HepG2 (cell line): ENCODE measurements at regions not wholly inside any gene's neighbourhood (a gene's known extent, or its start where the extent isn't known, plus 50 kb on each side); places are given as distances from the start of the nearest gene placed in this dataset.

Source experiments
- ATAC-seq: fragments of 200-7000 bp; cut with Tn5 transposase; 3 replicates; pipeline ENCODE4 v1.9.1; 2020; ENCODE audit warnings: mild to moderate bottlenecking, moderate library complexity
- BruUV-seq: library from RNA; stranded (reverse); fragments of 400-500 nt; replicated peaks from 2 replicates; lab custom pipeline; 2021; lab: Mats Ljungman, UMichigan
- CTCF ChIA-PET: fragments of 300-600 bp; formaldehyde crosslinking; extraction: SDS; loops from one replicate; lab custom pipeline; 2021; ENCODE audit warnings: low total read pairs, inconsistent platforms, low intra/inter-chr PET ratio; lab: Yijun Ruan, JAX
- POLR2A ChIA-PET: fragments of 350-600 bp; sonication (Branson Sonifier 250); formaldehyde crosslinking; loops from one replicate; lab custom pipeline; 2020; ENCODE audit warnings: antibody characterized with exemption, inconsistent platforms; lab: Yijun Ruan, JAX
- DNase-seq: peaks from one replicate; pipeline ENCODE4 v3.0.0-alpha.2; 2015; ENCODE audit warnings: low spot score
- FAIRE-seq: peaks from 3 replicates; lab custom pipeline; 2011; peaks lifted over from hg19 to GRCh38; lab: Jason Lieb, UNC
- H2AFZ ChIP-seq: one replicate; pipeline ENCODE4 v1.6.1; 2011; ENCODE audit warnings: low read length, inconsistent platforms
- H3K27ac ChIP-seq: fragments of 300-600 bp; 3 replicates; pipeline ENCODE4 v1.8.0; 2011; ENCODE audit warnings: mixed run types, mild to moderate bottlenecking, mixed read lengths, low read length, inconsistent platforms; ENCODE audit not compliant: insufficient read depth; ENCODE audit errors: extremely low read length
- H3K27me3 ChIP-seq, 2 experiments: fragments of 200-600 bp in 1 of 2; 2 replicates in 1 of 2; 3 replicates in 1 of 2; pipeline versions ENCODE4 v1.6.0 to v1.8.0; 2011; ENCODE audit warnings: low read length in 2 of 2, mild to moderate bottlenecking in 2 of 2, moderate library complexity in 2 of 2, inconsistent platforms in 1 of 2; ENCODE audit not compliant: insufficient read depth in 2 of 2, control insufficient read depth in 1 of 2
- H3K36me3 ChIP-seq, 2 experiments: fragments of 200-600 bp in 1 of 2; replicated peaks in 1 of 2; 2 replicates in 1 of 2; 3 replicates in 1 of 2; pipeline versions ENCODE4 v1.5.1 to v1.8.0; 2011; ENCODE audit warnings: low read length in 2 of 2, inconsistent platforms in 1 of 2; ENCODE audit not compliant: insufficient read depth in 2 of 2, control insufficient read depth in 1 of 2
- H3K4me1 ChIP-seq: 2 replicates; pipeline ENCODE4 v1.5.1; 2012; ENCODE audit warnings: low read length, inconsistent platforms; ENCODE audit not compliant: insufficient read depth
- H3K4me2 ChIP-seq: 2 replicates; pipeline ENCODE4 v1.6.0; 2011; ENCODE audit warnings: low read depth, low read length, inconsistent platforms
- H3K4me3 ChIP-seq, 3 experiments: fragments of 200-600 bp in 1 of 3; sonication (generic), shearing (Covaris generic) in 1 of 3; replicated peaks in 1 of 3; 2 replicates each; pipeline ENCODE4 v1.5.1; 2011 to 2016; ENCODE audit warnings: low read length in 3 of 3, inconsistent platforms in 2 of 3, low read depth in 2 of 3, mild to moderate bottlenecking in 2 of 3, control low read depth in 1 of 3, mixed read lengths in 1 of 3; ENCODE audit not compliant: insufficient read depth in 1 of 3
- H3K79me2 ChIP-seq: one replicate; pipeline ENCODE4 v1.6.1; 2011; ENCODE audit warnings: low read length, inconsistent platforms; ENCODE audit not compliant: insufficient read depth
- H3K9ac ChIP-seq: 2 replicates; pipeline ENCODE4 v1.6.0; 2011; ENCODE audit warnings: mild to moderate bottlenecking, low read depth, low read length, inconsistent platforms; ENCODE audit not compliant: insufficient read depth
- H3K9me3 ChIP-seq: 2 replicates; pipeline ENCODE4 v1.5.1; 2012; ENCODE audit warnings: mild to moderate bottlenecking, low read length
- H4K20me1 ChIP-seq: 2 replicates; pipeline ENCODE4 v1.6.0; 2011; ENCODE audit warnings: inconsistent platforms, mild to moderate bottlenecking, low read length, moderate library complexity; ENCODE audit not compliant: insufficient read depth
- ARHGAP35 ChIP-seq: sonication (generic); formaldehyde crosslinking; IDR thresholded peaks from 2 replicates; pipeline ENCODE4 v1.9.0; 2022; ENCODE audit warnings: mild to moderate bottlenecking, inconsistent platforms, moderate library complexity, missing genetic modification reagents, borderline replicate concordance
- EZH2 ChIP-seq: conservative IDR thresholded peaks from 2 replicates; pipeline ENCODE4 v1.6.1; 2012; ENCODE audit warnings: mild to moderate bottlenecking, low read depth, low read length, moderate library complexity
- FOXM1 ChIP-seq: sonication (generic); formaldehyde crosslinking; IDR thresholded peaks from 2 replicates; pipeline ENCODE4 v1.5.0; 2020; ENCODE audit warnings: missing genetic modification reagents
- GATAD1 ChIP-seq: IDR thresholded peaks from 2 replicates; pipeline ENCODE4 v1.6.1; 2016; ENCODE audit warnings: missing genetic modification reagents, missing compliant biosample characterization
- HNRNPL ChIP-seq: fragments of 200-400 bp; formaldehyde crosslinking; IDR thresholded peaks from 2 replicates; pipeline ENCODE4 v1.6.1; 2017; ENCODE audit warnings: mild to moderate bottlenecking, low read depth, low read length
- NFYC ChIP-seq: IDR thresholded peaks from 2 replicates; pipeline ENCODE4 v1.6.1; 2016; ENCODE audit warnings: missing genetic modification reagents, missing compliant biosample characterization
- POLR2AphosphoS2 ChIP-seq: IDR thresholded peaks from 2 replicates; pipeline ENCODE4 v1.6.1; 2011; ENCODE audit warnings: low read depth, low read length, improper control_type of control experiment
- PRMT3 ChIP-seq: sonication (generic); formaldehyde crosslinking; IDR thresholded peaks from 2 replicates; pipeline ENCODE4 v1.8.1; 2022; ENCODE audit warnings: low read depth, mild to moderate bottlenecking, moderate library complexity, missing genetic modification reagents, borderline replicate concordance
- RAD21 ChIP-seq: fragments of 450-650 bp; formaldehyde crosslinking; IDR thresholded peaks from 2 replicates; pipeline ENCODE4 v1.5.0; 2020; ENCODE audit warnings: mild to moderate bottlenecking
- RARA ChIP-seq: IDR thresholded peaks from 2 replicates; pipeline ENCODE4 v1.6.1; 2016; ENCODE audit warnings: missing genetic modification reagents, missing compliant biosample characterization
- TRAFD1 ChIP-seq: sonication (generic); formaldehyde crosslinking; IDR thresholded peaks from 2 replicates; pipeline ENCODE4 v1.5.1; 2020; ENCODE audit warnings: missing genetic modification reagents, mild to moderate bottlenecking, borderline replicate concordance
- ZBTB34 ChIP-seq: sonication (generic); formaldehyde crosslinking; IDR thresholded peaks from 2 replicates; pipeline ENCODE4 v1.8.0; 2022; ENCODE audit warnings: mild to moderate bottlenecking, missing genetic modification reagents
- ZNF224 ChIP-seq: sonication (generic); formaldehyde crosslinking; IDR thresholded peaks from 2 replicates; pipeline ENCODE4 v1.5.0; 2020; ENCODE audit warnings: mild to moderate bottlenecking, missing genetic modification reagents
- ZNF367 ChIP-seq: sonication (generic); formaldehyde crosslinking; IDR thresholded peaks from 2 replicates; pipeline ENCODE4 v1.4.0; 2020; ENCODE audit warnings: missing genetic modification reagents, borderline replicate concordance
- ZNF589 ChIP-seq: sonication (generic); formaldehyde crosslinking; conservative IDR thresholded peaks from 2 replicates; pipeline ENCODE4 v1.8.0; 2022; ENCODE audit warnings: mild to moderate bottlenecking, moderate library complexity, missing genetic modification reagents
- ZNF598 ChIP-seq: sonication (generic); formaldehyde crosslinking; IDR thresholded peaks from 2 replicates; pipeline ENCODE4 v1.5.1; 2020; ENCODE audit warnings: mild to moderate bottlenecking, missing genetic modification reagents, borderline replicate concordance
- ZNF713 ChIP-seq: sonication (generic); formaldehyde crosslinking; IDR thresholded peaks from 2 replicates; pipeline ENCODE4 v1.4.0; 2020; ENCODE audit warnings: mild to moderate bottlenecking, missing genetic modification reagents
- ZNF850 ChIP-seq: sonication (generic); formaldehyde crosslinking; conservative IDR thresholded peaks from 2 replicates; pipeline ENCODE4 v1.9.0; 2021; ENCODE audit warnings: mild to moderate bottlenecking, missing genetic modification reagents
- ZSCAN20 ChIP-seq: sonication (generic); formaldehyde crosslinking; IDR thresholded peaks from 2 replicates; pipeline ENCODE4 v1.4.0; 2020; ENCODE audit warnings: missing genetic modification reagents, mild to moderate bottlenecking, borderline replicate concordance
- ZSCAN31 ChIP-seq: sonication (generic); formaldehyde crosslinking; IDR thresholded peaks from 2 replicates; pipeline ENCODE4 v1.5.0; 2020; ENCODE audit warnings: low read depth, mild to moderate bottlenecking, missing genetic modification reagents
- WGBS: methylation state at CpG from one replicate; pipeline ENCODE4 v1.1.6; 2017; ENCODE audit warnings: low lambda C conversion rate; 5-methylcytosine and 5-hydroxymethylcytosine counted together
- in situ Hi-C: cut with HindIII; loops from 2 replicates; pipeline ENCODE4 v1.10.0; 2017; ENCODE audit warnings: low pct_unique_long_range_greater_than_20kb; ENCODE audit not compliant: extremely low pct_ligation_motif_present
- intact Hi-C: fragments of 100-400 bp; cut with micrococcal nuclease; formaldehyde crosslinking; loops from one replicate; pipeline ENCODE4 v1.10.0; 2022; ENCODE audit not compliant: unreplicated experiment
- TF ChIP-seq, protein P1 (sequence below): sonication (generic); formaldehyde crosslinking; IDR thresholded peaks from 2 replicates; pipeline ENCODE4 v1.5.0; 2020; ENCODE audit warnings: missing genetic modification reagents

DNA sequence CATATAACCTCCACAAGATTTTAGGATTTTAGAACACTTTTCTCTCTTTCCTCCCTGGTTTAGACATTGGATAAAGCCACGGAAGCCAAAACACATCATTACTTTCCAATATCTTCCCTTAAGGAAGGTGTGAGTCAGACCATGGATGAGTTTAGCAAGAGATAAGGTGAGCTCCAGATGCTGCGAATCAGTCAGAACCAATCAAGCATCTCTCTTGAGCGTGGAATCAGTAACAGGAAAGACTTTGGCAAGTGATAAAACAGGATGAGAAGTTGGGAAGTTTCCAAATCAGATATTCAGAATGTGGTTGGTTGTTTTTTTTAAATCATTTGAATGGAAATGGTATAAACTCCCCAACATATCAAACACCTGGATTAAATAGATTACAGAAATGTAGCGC lies 397.8 kb downstream of the EFNA5 start (continued):
- no peak for TF ChIP-seq TRAFD1 (CRISPR knock-in tag)
- no peak for TF ChIP-seq NFYC (CRISPR knock-in tag)
- TF ChIP-seq ZNF850 = no peak
- TF ChIP-seq HNRNPL = no peak
- no peak for TF ChIP-seq ZNF224 (CRISPR knock-in tag)

GRCh38 chr5:107272509-107272908 lies 398.2 kb downstream of the EFNA5 start:
- no peaks in the 10 kb centered on the region for H4K20me1 ChIP-seq
- H3K4me1 ChIP-seq = no peaks in the 10 kb centered on the region
- H3K9ac ChIP-seq = no peak overlapping the region
- CTCF ChIA-PET = no interaction called here
- no peaks in the 10 kb centered on the region for H3K79me2 ChIP-seq
- H3K9me3 ChIP-seq = no peaks in the 10 kb centered on the region
- TF ChIP-seq PRMT3 (CRISPR knock-in tag) (no peak), RARA (CRISPR knock-in tag) (no peak), POLR2AphosphoS2 (no peak), RAD21 (no peak), ZBTB34 (CRISPR knock-in tag) (no peak), FOXM1 (CRISPR knock-in tag) (no peak), ZNF589 (CRISPR knock-in tag) (no peak), ZNF713 (CRISPR knock-in tag) (no peak), ARHGAP35 (CRISPR knock-in tag) (no peak), GATAD1 (CRISPR knock-in tag) (no peak), ZNF598 (CRISPR knock-in tag) (no peak), ZSCAN31 (CRISPR knock-in tag) (no peak), EZH2 (no peak), ZSCAN20 (CRISPR knock-in tag) (no peak), ZNF367 (CRISPR knock-in tag) (no peak)
- TF ChIP-seq, protein P1, sequence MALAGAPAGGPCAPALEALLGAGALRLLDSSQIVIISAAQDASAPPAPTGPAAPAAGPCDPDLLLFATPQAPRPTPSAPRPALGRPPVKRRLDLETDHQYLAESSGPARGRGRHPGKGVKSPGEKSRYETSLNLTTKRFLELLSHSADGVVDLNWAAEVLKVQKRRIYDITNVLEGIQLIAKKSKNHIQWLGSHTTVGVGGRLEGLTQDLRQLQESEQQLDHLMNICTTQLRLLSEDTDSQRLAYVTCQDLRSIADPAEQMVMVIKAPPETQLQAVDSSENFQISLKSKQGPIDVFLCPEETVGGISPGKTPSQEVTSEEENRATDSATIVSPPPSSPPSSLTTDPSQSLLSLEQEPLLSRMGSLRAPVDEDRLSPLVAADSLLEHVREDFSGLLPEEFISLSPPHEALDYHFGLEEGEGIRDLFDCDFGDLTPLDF (CRISPR knock-in tag) = no peak
- FAIRE-seq (no peak), DNase-seq (no peak), ATAC-seq (no peak)
- POLR2A ChIA-PET = no interaction called here
- no TSS peak for BruUV-seq
- no peak overlapping the region for H2AFZ ChIP-seq
- no peak overlapping the region for H3K4me2 ChIP-seq
- no peak overlapping the region for H3K4me3 ChIP-seq
- H3K27ac ChIP-seq = no peak overlapping the region
- H3K27me3 ChIP-seq = no peaks in the 10 kb centered on the region
- in situ Hi-C loops (no loop called here), intact Hi-C loops (no loop called here)
- 3% methylated on average over 3 of the region's 3 CpGs for WGBS
- no peaks in the 10 kb centered on the region for H3K36me3 ChIP-seq
